ENCODE measurements at regions not wholly inside any gene's neighbourhood (a gene's known extent, or its start where the extent isn't known, plus 50 kb on each side); places are given as distances from the start of the nearest gene placed in this dataset.
A peak's percentile ranks its signal among the peaks of the same experiment; 100 is the strongest.

- no peak for DNase-seq
Observed at GRCh38 chr7:17617380-17617779, 318.9 kb downstream of the AHR start.

- DNase-seq, result no peak
Observed at GRCh38 chr7:17617857-17618651, 319.6 kb downstream of the AHR start.

GRCh38 chr7:17618652-17618974 lies 320.2 kb downstream of the AHR start:
- DNase-seq, result no peak

- DNase-seq, result no peak
Observed at GRCh38 chr7:17619196-17619818, 320.9 kb downstream of the AHR start.

GRCh38 chr7:17620566-17620965 lies 319.7 kb downstream of the SNX13 start:
- no peak for DNase-seq

- DNase-seq, result no peak
Observed at GRCh38 chr7:17622451-17622850, 317.8 kb downstream of the SNX13 start.

- no peak for DNase-seq
Observed at GRCh38 chr7:17623546-17624185, 316.6 kb downstream of the SNX13 start.

- DNase-seq, result no peak
Observed at GRCh38 chr7:17624379-17624778, 315.9 kb downstream of the SNX13 start.

GRCh38 chr7:17625043-17625442 lies 315.3 kb downstream of the SNX13 start:
- DNase-seq, result no peak

GRCh38 chr7:17626235-17626634 lies 314.1 kb downstream of the SNX13 start:
- no peak for DNase-seq

- no peak for DNase-seq
Observed at GRCh38 chr7:17631061-17631460, 309.2 kb downstream of the SNX13 start.

GRCh38 chr7:17632384-17632783 lies 307.9 kb downstream of the SNX13 start:
- no peak for DNase-seq

- no peak for DNase-seq
Observed at GRCh38 chr7:17633067-17633466, 307.2 kb downstream of the SNX13 start.

GRCh38 chr7:17638727-17639126 lies 301.6 kb downstream of the SNX13 start:
- peak; percentile 18 for DNase-seq

- peak; percentile 22 for DNase-seq
Observed at GRCh38 chr7:17640730-17641377, 299.4 kb downstream of the SNX13 start.

- no peak for DNase-seq
Observed at GRCh38 chr7:17645500-17645899, 294.8 kb downstream of the SNX13 start.

GRCh38 chr7:17646253-17646956 lies 293.9 kb downstream of the SNX13 start:
- DNase-seq, result no peak

GRCh38 chr7:17651341-17651740 lies 289.0 kb downstream of the SNX13 start:
- DNase-seq, result no peak

GRCh38 chr7:17651863-17652385 lies 288.4 kb downstream of the SNX13 start:
- DNase-seq, result no peak

- no peak for DNase-seq
Observed at GRCh38 chr7:17654940-17655339, 285.4 kb downstream of the SNX13 start.

- DNase-seq, result no peak
Observed at GRCh38 chr7:17659126-17659525, 281.2 kb downstream of the SNX13 start.

GRCh38 chr7:17660116-17660515 lies 280.2 kb downstream of the SNX13 start:
- no peak for DNase-seq
